Limb (tissue), 2 donors: ENCODE measurements at regions not wholly inside any gene's neighbourhood (a gene's known extent, or its start where the extent isn't known, plus 50 kb on each side); places are given as distances from the start of the nearest gene placed in this dataset.
"Not testable (repeated sequence)": the region's sequence is repeated elsewhere in the genome, so short reads cannot be mapped to it uniquely, and the experiment has no call there.

ENCODE experiments used
- DNase-seq, 2 donors: peaks; one replicate each; pipeline ENCODE4 v3.0.0-alpha.2; 2016; ENCODE audit errors: extremely low spot score in 2 of 2

DNA sequence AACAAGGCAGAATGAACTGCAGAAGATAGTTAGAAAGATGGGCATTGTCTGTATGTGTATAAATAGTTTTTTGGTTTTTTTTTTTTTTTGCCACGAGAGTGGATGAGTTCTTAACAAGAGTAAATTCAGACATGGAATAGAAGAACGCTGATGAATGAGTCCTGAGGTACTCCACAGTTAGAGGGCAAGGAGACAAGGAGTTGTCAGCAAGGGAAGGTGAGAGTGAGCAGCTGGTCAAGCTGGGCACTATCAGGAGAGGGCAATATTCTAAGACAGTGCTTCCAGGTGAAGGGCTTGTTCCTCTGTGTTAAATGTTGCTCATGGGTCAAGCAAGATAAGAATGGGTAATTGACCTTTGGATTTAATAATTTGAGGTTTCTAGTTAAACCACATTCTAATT is 138.6 kb upstream of the FAM78B start:
- DNase-seq, result no peak

DNA sequence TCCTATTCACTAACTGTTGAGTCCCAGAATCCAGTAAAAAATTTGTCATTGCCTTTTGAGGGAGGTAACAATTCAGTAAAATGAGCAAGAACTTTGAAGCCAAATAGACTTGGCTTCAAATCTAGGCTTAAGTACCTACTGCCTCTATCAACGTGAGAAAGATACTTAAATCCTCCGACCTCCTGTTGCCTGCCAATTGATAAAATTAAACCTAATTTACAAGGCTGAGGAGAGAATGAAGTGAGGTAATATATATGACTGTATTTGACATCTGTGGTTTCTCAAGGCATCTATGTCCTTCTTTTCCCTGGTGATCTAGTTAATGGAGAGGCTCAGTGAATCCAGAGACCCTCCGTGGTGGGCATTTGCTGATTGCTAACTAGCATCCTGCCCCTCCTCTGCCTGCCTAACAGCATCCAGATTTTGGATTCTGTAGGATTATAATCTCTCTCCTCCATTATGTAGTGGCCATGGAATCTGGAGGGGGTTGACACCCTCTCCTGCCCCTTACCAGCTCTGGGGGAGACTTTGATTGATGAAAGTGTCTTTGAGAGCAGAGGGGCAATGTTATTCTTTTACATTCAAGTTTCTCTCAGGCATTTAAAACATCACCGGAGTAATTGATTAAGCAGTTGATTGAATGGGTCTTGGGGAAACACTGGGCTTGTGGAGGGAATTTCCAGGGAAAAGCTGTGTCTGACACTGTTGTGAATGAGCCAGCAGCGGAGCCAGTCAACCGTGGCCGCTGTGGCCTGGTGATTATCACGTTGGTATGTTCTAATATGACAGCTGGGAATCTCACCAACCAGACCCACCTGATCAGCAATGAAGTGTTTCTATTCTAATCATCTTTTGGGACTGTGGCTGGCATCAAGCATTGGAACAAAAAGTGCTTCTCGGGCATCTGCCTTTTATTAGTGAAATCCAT is 140.7 kb upstream of the FAM78B start:
- DNase-seq, result no peak

DNA sequence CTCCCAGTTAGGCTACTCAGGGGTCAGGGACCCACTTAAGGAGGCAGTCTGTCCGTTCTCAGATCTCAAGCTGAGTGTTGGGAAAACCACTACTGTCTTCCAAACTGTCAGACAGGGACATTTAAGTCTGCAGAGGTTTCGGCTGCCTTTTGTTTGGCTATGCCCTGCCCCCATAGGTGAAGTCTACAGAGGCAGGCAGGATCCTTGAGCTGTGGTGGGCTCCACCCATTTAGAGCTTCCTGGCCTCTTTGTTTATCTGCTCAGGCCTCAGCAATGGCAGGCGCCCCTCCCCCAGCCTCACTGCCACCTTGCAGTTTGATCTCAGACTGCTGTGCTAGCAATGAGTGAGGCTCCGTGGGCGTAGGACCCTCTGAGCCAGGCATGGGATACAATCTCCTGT is 149.5 kb upstream of the FAM78B start:
- DNase-seq, result not testable (repeated sequence)

DNA sequence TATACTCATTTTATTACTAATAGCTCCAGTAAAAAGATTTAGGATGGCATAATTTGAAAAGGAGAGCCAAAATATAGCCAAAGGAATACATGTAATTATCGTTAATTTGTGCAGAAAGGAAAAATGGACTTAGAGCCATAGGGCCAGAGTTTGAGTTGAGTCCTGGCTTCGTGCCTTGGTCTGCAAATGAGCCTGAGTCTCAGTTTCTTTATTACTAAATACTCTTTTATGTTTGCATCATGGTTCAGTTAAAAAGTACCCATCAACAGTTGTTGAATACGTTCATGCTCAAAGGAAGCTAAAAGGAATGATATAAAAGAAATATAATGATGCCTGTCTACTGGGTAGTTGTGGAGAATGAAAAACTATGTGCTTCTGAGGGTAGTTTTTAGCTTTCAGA is 155.7 kb upstream of the FAM78B start:
- no peak for DNase-seq

DNA sequence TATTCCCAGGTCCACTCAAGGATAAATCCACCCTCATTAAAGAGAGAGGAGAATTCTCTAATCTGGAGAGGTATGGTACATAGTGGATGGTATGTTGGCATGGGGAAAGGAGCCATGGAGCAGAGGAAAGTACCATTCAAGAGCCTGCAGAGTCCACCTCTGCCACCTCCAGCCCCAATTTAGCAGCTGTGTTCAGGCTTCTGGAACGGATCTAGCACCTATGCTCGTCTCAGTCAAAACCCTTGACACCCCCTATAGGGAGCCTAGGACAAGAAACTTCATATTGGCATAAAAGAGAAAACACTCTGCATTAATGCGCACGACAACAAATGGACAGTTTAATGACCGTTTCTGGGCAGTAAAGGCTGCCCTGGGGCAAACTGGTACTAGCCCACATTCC is 161.1 kb upstream of the FAM78B start:
- DNase-seq, result no peak

DNA sequence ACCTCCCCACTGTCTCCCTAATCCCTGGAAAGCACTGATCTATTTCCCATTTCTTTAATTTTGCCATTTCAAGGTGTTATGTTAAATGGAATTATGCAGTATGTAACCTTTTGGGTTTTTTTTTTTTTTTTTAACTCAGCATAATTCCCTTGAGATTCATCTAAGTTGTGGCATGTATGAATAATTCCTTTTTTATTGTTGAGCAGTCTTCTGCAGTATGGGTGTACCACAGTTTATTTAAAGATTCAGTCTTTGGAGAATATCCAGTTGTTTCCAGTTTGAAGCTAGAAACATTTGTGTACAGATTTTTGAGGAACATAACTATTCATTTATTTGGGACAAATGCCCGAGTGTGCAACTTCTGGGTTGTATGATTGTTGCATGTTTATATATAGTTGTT is 162.2 kb upstream of the FAM78B start:
- no peak for DNase-seq

DNA sequence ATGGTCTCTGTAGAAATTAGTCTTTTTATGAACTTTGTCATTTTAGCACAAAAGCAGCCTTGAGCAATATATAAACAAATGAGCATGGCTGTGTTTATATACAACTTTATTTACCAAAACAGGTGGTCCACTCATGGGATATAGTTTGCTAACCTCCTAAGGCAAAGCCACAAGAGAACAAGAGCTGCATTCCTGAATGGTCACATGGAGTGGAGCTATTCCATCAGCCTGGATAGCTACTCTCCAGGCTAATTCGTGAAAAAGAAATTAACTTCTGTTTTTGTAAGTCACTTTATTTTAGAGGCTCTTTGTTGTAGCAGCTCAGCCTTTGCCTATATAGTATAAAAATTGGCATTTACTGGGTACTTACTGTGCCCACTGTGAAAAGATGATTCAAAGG is 163.3 kb upstream of the FAM78B start:
- no peak for DNase-seq

DNA sequence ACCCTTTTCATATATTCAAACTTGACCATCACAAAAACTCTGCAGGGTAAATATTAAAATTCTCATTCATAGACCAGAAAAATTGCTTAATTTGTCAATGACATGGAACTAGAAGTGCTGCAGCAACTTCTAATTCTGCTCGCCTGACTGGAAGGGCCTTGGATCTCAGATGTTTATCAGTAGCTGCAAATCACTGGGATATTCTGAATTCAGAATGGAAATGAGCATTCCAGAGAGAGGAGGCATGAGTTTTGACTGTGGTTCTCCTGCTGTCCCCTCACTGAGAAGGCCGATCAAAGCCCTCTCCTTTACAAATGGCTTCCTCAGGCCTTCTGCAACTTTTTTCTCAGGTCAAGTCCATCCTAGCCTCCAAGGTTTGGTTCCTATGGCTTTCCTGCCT is 171.3 kb upstream of the FAM78B start:
- DNase-seq, result no peak

DNA sequence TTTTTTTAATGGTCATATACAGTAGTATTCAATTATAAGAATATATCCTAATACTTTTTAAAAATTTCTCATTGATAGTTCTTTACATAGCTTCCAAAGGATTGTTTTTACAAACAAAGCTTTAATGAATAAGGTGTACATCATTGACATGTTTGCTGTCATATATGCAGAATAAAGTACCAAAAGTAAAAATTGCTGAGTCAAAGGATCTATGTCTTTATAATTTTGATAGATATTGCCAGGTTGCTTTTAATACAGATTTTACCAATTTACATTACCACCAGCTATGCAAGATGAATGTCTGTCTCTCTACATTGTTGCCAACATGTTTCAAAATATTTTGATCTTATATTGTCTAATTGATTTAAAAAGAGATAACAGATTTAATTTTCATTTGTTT is 173.9 kb upstream of the FAM78B start:
- no peak for DNase-seq

DNA sequence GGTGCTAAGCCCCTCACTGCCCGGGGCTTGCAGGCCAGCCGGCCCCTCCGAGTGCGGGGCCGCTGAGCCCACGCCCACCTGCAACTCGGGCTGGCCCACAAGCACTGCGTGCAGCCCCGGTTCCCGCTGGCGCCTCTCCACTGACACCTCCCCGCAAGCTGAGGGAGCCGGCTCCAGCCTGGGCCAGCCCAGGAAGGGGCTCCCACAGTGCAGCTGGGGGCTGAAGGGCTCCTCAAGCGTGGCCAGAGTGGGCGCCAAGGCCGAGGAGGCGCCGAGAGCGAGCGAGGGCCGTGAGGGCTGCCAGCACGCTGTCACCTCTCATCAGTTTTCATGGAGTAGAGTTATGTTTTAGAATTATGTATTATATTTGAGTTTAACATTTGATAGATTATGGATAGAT is 176.5 kb upstream of the FAM78B start:
- DNase-seq, result no peak

DNA sequence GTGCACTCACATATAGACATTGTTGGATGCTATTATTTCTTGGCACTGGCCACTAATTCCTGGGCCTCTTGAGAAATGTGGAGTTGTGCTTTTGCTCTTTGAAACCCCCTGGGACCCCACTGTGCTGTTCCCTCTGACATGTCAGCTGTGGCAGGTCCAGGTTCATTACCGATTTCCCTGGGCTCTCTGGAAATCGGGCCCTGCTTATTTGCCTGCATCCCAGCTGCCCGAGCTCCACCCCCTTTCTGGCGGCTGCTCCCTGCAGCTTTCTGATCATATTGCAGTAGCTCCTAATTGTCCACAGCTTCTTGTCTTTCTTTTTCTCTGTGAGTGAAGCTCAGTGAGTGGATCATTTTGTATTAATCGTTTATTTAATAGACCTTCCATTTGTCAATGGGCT is 183.7 kb upstream of the FAM78B start:
- peak in 1 of 2 donors; percentile 36 for DNase-seq

DNA sequence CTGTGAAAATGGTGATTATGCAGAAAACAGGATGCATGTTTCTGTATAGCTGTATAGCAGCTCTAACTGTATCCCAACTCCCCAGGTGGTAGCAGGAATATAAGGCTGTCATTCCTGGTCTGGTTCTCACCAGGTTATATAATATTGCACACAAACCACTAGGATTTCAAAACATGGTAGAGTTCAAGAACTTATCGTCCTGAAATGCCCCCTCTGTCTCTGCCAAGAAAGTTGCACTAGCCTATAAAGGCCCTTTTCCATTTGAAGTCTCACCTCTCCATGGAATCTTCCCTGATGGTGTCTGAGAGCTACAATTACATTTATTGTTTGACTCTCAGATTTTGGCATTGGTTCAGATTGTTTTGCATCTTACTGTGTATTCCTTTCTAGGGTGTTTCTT is 184.9 kb upstream of the FAM78B start:
- no peak for DNase-seq

DNA sequence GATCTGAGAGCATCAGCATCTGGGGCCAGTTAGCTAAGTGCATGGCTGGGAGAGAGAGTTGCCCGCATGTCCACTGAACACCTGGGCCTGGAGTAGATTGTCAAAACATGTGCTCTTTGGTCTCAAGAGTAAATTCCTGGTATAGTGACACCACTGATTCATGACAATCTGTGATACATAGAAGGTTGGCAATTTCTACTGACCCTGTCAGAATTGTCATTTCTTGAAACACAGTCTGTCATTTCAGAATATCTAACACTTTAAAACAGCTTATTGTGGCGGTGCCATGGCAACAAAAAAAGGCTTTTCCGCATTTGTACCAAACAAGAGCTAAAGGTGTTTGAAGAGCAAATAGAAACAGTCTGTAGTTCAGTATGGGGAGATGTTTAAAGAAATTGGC is 186.4 kb upstream of the FAM78B start:
- DNase-seq, result no peak

DNA sequence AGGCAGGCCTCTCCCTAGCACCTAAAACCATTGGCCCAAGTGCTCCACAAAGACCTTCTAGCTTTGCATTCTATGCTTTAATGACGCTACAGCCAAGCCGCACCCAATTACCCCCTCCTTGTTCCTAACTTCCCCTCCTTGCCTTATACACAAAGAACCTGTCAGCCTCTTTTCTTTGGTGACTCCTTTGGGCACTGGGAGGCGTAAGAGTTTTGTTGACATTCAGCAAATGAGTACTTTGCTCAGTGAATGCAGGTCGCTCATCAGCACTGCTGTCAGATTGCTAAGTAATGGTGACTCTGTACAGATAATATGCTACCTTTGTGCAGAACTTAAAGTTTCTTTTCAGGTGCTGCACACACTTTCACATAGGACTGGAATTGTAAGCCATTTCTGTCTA is 187.6 kb upstream of the FAM78B start:
- no peak for DNase-seq

DNA sequence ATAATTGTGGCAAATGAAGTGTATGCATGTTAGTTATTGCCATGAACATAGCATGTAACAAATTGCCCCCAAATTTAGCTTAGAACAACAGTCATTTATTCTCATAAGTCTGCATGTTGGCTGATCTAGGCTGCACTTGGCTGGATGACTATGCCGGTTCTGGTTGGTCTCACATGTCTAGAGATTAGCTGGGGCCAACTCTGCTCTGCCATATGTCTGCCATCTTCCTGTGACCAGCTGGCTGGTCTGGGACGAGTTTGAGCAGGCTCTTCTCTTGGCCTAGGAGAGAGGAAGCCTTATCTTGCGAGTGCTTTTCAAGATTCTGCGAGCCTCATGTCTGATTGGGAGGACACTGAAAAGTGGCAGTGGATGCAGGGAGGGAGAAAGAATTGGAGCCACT is 198.3 kb upstream of the FAM78B start:
- no peak for DNase-seq

DNA sequence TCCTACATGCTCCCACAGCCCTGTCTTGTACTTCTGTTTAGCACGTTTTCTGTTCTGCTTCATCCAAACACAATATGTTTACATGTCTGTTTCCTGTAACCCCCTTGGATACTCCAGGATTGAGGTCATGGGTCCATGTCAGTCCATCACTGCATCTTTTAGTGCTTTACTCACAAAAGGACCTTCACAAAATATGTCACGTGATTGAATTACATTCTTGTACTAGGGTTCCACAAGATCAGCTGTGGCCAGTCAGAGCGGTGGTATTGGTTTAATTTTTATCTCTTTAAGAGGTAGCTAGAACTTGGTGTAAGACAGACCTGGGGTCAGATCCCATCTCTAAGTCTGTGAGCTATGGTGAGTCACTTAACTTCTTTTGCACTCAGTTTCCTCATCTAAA is 201.2 kb upstream of the FAM78B start:
- DNase-seq, result no peak

DNA sequence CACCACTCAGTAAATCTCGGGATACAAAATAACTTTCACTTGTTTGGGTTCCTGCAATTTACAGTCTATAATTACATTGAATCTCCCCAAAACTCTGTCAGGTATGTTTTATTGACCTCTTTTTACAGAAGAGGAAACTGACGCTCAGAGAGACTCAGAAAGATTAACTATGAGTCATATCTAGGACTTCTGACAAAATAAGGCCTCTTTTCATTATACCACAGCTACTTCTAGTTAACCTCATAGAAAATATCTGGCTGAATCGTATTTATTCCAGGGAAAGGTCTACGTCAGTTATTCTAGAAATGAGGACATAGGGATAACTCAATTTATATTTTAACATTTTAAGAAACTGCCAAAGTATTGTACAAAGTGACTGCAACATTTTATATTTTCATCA is 211.1 kb upstream of the FAM78B start:
- DNase-seq, result no peak

DNA sequence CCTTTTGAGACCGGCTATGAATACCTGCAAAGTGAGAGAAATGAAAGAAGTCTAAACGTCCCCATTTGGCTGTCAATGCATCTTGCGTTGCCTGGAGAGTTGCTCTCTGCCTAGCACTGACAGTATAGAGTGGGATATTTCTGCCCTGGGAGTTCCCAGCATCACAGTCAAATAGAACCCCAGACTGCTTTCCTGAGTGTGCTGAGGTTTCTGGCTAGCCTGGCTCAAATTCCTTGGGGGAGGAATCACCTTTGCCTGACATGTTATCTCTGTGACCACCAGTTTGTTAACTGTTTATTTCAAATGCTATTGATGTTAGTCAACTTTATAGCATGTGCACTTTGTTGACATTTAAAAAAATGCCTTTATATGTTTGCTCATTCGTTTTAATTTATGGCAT is 212.0 kb upstream of the FAM78B start:
- no peak for DNase-seq

DNA sequence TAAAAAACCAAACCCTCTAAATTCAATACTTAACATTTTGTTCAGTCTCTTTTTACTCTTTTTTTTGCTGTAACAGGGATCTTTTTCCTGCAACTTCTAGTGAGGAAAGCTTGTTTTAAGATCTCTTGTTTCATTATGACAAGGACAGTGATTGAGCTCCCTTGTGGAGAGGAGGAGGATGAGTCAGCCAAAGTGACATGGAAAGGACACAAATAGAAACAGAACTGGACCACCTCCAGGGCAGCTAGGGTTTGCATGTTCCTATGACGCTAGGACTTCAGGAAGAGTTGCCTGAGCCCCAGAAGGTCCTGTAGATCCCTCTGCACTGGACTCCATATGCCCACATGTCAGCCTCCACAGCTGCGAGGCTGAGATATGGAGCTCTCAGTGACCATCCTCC is 212.6 kb upstream of the FAM78B start:
- no peak for DNase-seq

DNA sequence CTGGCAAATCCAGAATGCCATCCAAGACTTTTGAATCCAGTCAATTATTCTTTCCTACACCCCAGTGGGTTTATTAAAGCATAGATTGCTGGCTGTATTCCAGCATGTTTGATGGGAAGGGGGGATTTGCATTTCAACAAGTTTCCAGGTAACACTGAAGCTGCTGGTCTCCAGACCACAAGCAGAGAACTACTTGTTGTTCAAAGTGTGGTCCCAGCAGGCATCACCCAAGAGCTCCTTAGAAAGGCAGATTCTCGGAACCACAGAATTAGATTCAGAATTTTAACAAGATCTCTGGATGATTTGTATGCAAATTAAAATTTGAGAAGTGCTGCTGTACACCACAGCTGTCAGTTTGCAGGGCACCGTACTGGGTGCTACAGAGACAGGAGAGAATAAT is 216.3 kb upstream of the FAM78B start:
- no peak for DNase-seq

DNA sequence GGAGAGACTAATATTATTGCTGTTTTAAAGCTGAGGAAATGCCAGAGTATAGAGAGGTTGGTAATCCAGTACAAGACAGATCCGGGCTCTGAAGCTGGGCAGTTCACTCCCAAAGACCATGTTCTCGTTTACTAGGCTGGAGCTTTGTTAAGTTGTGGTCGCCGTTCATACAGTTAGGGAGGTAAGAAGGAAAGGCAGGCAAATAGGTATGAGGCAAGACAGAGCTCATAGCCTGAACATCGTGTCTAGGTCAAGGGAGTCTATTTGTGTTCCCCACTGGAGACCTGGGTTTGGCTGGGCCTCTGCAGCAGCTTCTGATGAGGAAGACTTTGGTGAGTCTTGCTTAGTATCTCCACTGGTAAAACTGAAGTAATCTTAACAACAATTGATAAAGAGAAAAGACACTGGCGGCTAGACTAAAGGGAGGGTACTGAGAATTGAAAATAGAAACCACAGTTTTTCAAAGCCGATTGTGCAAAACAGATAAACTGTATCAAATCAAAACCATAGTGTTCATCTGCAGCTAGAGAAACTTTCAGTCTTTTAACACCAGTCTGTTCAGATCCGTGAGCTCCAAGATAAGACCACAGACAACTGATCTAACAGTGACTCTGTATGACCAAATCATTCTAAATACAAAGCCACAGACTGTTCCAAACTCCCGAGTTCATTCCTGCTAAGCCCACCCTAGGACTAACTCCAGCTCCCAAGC is 217.0 kb upstream of the FAM78B start:
- DNase-seq, result no peak

DNA sequence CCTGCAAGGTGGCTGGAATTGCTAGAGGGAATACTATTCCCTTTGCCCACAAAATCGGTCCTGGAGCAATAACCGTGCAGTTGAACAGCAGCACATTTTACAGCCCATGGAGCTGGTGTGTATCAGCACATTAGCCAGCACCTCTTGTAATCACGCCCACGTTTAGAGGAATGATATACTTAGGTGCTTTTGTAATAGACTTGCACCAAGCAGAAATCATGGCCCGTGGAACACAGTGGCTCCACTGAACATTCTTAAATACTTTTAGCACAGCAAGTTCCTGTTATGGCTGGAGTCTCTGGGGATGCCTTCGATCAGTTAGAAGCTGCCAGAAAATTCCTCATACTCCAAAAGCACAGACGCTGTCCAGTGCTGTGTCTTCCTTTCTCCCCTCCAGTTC is 218.1 kb upstream of the FAM78B start:
- no peak for DNase-seq
